ENCODE measurements at regions not wholly inside any gene's neighbourhood (a gene's known extent, or its start where the extent isn't known, plus 50 kb on each side); places are given as distances from the start of the nearest gene placed in this dataset.

- no peak for TF ChIP-seq EZH2 (IDR thresholded peaks at IDR 0.05; ENCODE audit: insufficient read depth, poor library complexity, severe bottlenecking)
- no peak for TF ChIP-seq EZH2phosphoT487 (IDR thresholded peaks at IDR 0.05; ENCODE audit: insufficient read depth, low read depth)
Observed at GRCh38 chr1:227434808-227435444, 116.6 kb upstream of the CDC42BPA start.
